K562 (cell line): ENCODE measurements at regions not wholly inside any gene's neighbourhood (a gene's known extent, or its start where the extent isn't known, plus 50 kb on each side); places are given as distances from the start of the nearest gene placed in this dataset.

Experiments
- ATAC-seq: fragments of 200-7000 bp; cut with Tn5 transposase; 3 replicates; pipeline ENCODE4 v1.9.1; 2020; ENCODE audit warnings: moderate library complexity
- BruUV-seq: library from RNA; stranded (reverse); fragments of 400-500 nt; replicated peaks from 2 replicates; lab custom pipeline; 2021; lab: Mats Ljungman, UMichigan
- CTCF ChIA-PET: fragments of 300-600 bp; formaldehyde crosslinking; extraction: SDS; loops from one replicate; lab custom pipeline; 2021; ENCODE audit warnings: low intra/inter-chr PET ratio; lab: Yijun Ruan, JAX
- POLR2A ChIA-PET: fragments of 300-600, 350-650 bp; sonication (Branson Sonifier 250); formaldehyde crosslinking; extraction: SDS; loops from one replicate; lab custom pipeline; 2021; ENCODE audit warnings: antibody characterized with exemption, inconsistent platforms; lab: Yijun Ruan, JAX
- DNase-seq, 4 experiments: peaks; one replicate each; pipeline versions ENCODE4 v3.0.0 to v3.0.0-alpha.2; 2011 to 2018; ENCODE audit warnings: low spot score in 3 of 4, mixed read lengths in 3 of 4; ENCODE audit errors: extremely low read depth in 1 of 4
- FAIRE-seq: peaks from 2 replicates; lab custom pipeline; 2011; peaks lifted over from hg19 to GRCh38; lab: Jason Lieb, UNC
- H2AFZ ChIP-seq: 2 replicates; pipeline ENCODE4 v1.6.0; 2011; ENCODE audit warnings: low read depth, low read length, control low read depth, inconsistent platforms
- H3K27ac ChIP-seq: fragments of 200-600 bp; 3 replicates; pipeline ENCODE4 v1.8.0; 2011; ENCODE audit warnings: low read depth, mild to moderate bottlenecking, control low read depth, inconsistent platforms, low read length, moderate library complexity, mixed read lengths; ENCODE audit errors: extremely low read depth
- H3K27me3 ChIP-seq, 2 experiments: fragments of 300-600 bp in 1 of 2; 2 replicates in 1 of 2; 3 replicates in 1 of 2; pipeline versions ENCODE4 v1.6.0 to v1.8.0; 2011; ENCODE audit warnings: inconsistent platforms in 2 of 2, low read length in 2 of 2, mild to moderate bottlenecking in 1 of 2, mixed read lengths in 1 of 2, moderate library complexity in 1 of 2; ENCODE audit not compliant: control insufficient read depth in 2 of 2, insufficient read depth in 2 of 2
- H3K36me3 ChIP-seq: fragments of 300-600 bp; 3 replicates; pipeline ENCODE4 v1.8.0; 2011; ENCODE audit warnings: mild to moderate bottlenecking, low read length, inconsistent platforms; ENCODE audit not compliant: control insufficient read depth, insufficient read depth
- H3K4me1 ChIP-seq, 2 experiments: fragments of 200-600 bp in 1 of 2; replicated peaks in 1 of 2; 2 replicates in 1 of 2; 3 replicates in 1 of 2; pipeline versions ENCODE4 v1.5.1 to v1.8.0; 2011; ENCODE audit warnings: inconsistent platforms in 2 of 2, low read length in 2 of 2, mild to moderate bottlenecking in 1 of 2, mixed read lengths in 1 of 2, moderate library complexity in 1 of 2; ENCODE audit not compliant: control insufficient read depth in 2 of 2, insufficient read depth in 2 of 2
- H3K4me2 ChIP-seq: 2 replicates; pipeline ENCODE4 v1.6.1; 2011; ENCODE audit warnings: low read length, control low read depth, inconsistent platforms, mixed read lengths; ENCODE audit not compliant: insufficient read depth
- H3K4me3 ChIP-seq: fragments of 200-600 bp; sonication (generic), shearing (Covaris generic); 2 replicates; pipeline ENCODE4 v1.5.1; 2016; ENCODE audit warnings: control low read depth, inconsistent platforms
- H3K79me2 ChIP-seq: fragments of 200-600 bp; 3 replicates; pipeline ENCODE4 v1.8.0; 2011; ENCODE audit warnings: low read length, inconsistent platforms; ENCODE audit not compliant: control insufficient read depth, insufficient read depth
- H3K9ac ChIP-seq, 2 experiments: 2 replicates each; pipeline versions ENCODE4 v1.6.0 to v1.6.1; 2011; ENCODE audit warnings: low read depth in 2 of 2, low read length in 2 of 2, control low read depth in 1 of 2, inconsistent platforms in 1 of 2, mild to moderate bottlenecking in 1 of 2, mixed read lengths in 1 of 2; ENCODE audit not compliant: insufficient read depth in 1 of 2
- H3K9me1 ChIP-seq: one replicate; pipeline ENCODE4 v1.6.0; 2011; ENCODE audit warnings: inconsistent platforms, mild to moderate bottlenecking, low read length, moderate library complexity; ENCODE audit not compliant: control insufficient read depth, insufficient read depth
- H3K9me3 ChIP-seq: replicated peaks from 2 replicates; pipeline ENCODE4 v1.5.1; 2011; ENCODE audit warnings: low read depth, low read length, inconsistent platforms; ENCODE audit not compliant: control insufficient read depth, insufficient read depth
- H4K20me1 ChIP-seq: replicated peaks from 2 replicates; pipeline ENCODE4 v1.6.1; 2011; ENCODE audit warnings: low read length, inconsistent platforms, mixed read lengths; ENCODE audit not compliant: control insufficient read depth, insufficient read depth
- DNMT1 ChIP-seq: fragments of 450-650 bp; IDR thresholded peaks from 2 replicates; pipeline ENCODE4 v1.6.1; 2016; ENCODE audit warnings: antibody characterized with exemption, mild to moderate bottlenecking
- ELF2 ChIP-seq: fragments of 250-450 bp; sonication (Bioruptor Pico); IDR thresholded peaks from 2 replicates; pipeline ENCODE4 v1.5.0; 2021; ENCODE audit warnings: mild to moderate bottlenecking
- EP300 ChIP-seq: IDR thresholded peaks from 2 replicates; pipeline ENCODE4 v1.6.1; 2012; ENCODE audit warnings: low read length, improper control_type of control experiment
- FOXJ3 ChIP-seq: sonication (generic); formaldehyde crosslinking; IDR thresholded peaks from 2 replicates; pipeline ENCODE4 v1.4.0; 2020; ENCODE audit warnings: mild to moderate bottlenecking, missing genetic modification reagents
- IRF9 ChIP-seq: fragments of 450-650 bp; IDR thresholded peaks from 2 replicates; pipeline ENCODE4 v1.6.1; 2016; ENCODE audit warnings: missing biosample characterization, missing genetic modification characterization
- NR2C1 ChIP-seq, 2 experiments: fragments of 450-650 bp; IDR thresholded peaks; 2 replicates each; pipeline ENCODE4 v1.6.1; 2017; ENCODE audit warnings: mild to moderate bottlenecking in 2 of 2, antibody characterized with exemption in 1 of 2, inconsistent platforms in 1 of 2, missing compliant biosample characterization in 1 of 2, missing genetic modification characterization in 1 of 2
- POLR2A ChIP-seq: fragments of 450-650 bp; conservative IDR thresholded peaks from 2 replicates; pipeline ENCODE4 v1.6.1; 2016
- POLR2H ChIP-seq: IDR thresholded peaks from 2 replicates; pipeline ENCODE4 v1.6.1; 2016; ENCODE audit warnings: missing genetic modification characterization, low read depth, mild to moderate bottlenecking, control low read depth, missing compliant biosample characterization, moderate library complexity
- RCOR1 ChIP-seq, 2 experiments: IDR thresholded peaks; 2 replicates each; pipeline ENCODE4 v1.6.1; 2012; ENCODE audit warnings: low read depth in 2 of 2, low read length in 2 of 2, borderline replicate concordance in 1 of 2, improper control_type of control experiment in 1 of 2
- SMAD2 ChIP-seq: fragments of 150-350 bp; IDR thresholded peaks from 2 replicates; pipeline ENCODE4 v1.6.1; 2014; ENCODE audit warnings: low read depth, mild to moderate bottlenecking, low read length
- TEAD1 ChIP-seq, 2 experiments: fragments of 450-650 bp in 1 of 2; sonication (generic) in 1 of 2; formaldehyde crosslinking; IDR thresholded peaks; 2 replicates each; pipeline versions ENCODE4 v1.4.0 to v1.8.0; 2020 to 2022; ENCODE audit warnings: mild to moderate bottlenecking in 2 of 2, missing genetic modification reagents in 1 of 2
- ZNF12 ChIP-seq: sonication (generic); formaldehyde crosslinking; IDR thresholded peaks from 2 replicates; pipeline ENCODE4 v1.4.0; 2020; ENCODE audit warnings: mild to moderate bottlenecking, missing genetic modification reagents
- WGBS: fragments of 100-300 bp; shearing (Covaris generic); methylation state at CpG from one replicate; pipeline ENCODE4 v1.1.6; 2016; ENCODE audit warnings: low coverage, mixed read lengths; ENCODE audit not compliant: insufficient coverage; ENCODE audit errors: missing lambda C conversion rate; 5-methylcytosine and 5-hydroxymethylcytosine counted together
- in situ Hi-C: fragments of 300-500 bp; cut with MboI; formaldehyde crosslinking; loops from 4 replicates; pipeline ENCODE4 v1.15.0; 2018; ENCODE audit warnings: inconsistent platforms, mixed read lengths
- intact Hi-C: fragments of 100-400 bp; cut with micrococcal nuclease; formaldehyde crosslinking; loops from 2 replicates; pipeline ENCODE4 v1.14.2; 2022
- TF ChIP-seq, protein P1 (sequence below), 2 experiments: fragments of 450-650 bp in 1 of 2; sonication (generic) in 1 of 2; formaldehyde crosslinking in 1 of 2; IDR thresholded peaks; 2 replicates each; pipeline versions ENCODE4 v1.7.1 to v1.9.0; 2016 to 2022; ENCODE audit warnings: inconsistent platforms in 1 of 2, mild to moderate bottlenecking in 1 of 2, missing genetic modification reagents in 1 of 2

GRCh38 chr7:30231271-30231670 is 53.1 kb upstream of the ZNRF2 start:
- Histone ChIP-seq H2AFZ (no peak overlapping the region), H4K20me1 (no peaks in the 10 kb centered on the region), H3K4me1 (no peaks in the 10 kb centered on the region), H3K27me3 (peaks cover 8 to 27% of the 10 kb centered on the region in 2 experiments; a peak in 4 of 5 replicates), H3K9ac (no peak overlapping the region), H3K4me2 (no peak overlapping the region), H3K27ac (no peak overlapping the region), H3K4me3 (no peak overlapping the region), H3K36me3 (no peaks in the 10 kb centered on the region; the same call in 2 of the 3 replicates), H3K9me1 (no peaks in the 10 kb centered on the region), H3K9me3 (no peaks in the 10 kb centered on the region), H3K79me2 (no peaks in the 10 kb centered on the region)
- no TSS peak for BruUV-seq
- intact Hi-C loops: no loop called here
- FAIRE-seq (no peak), ATAC-seq (no peak)
- ChIA-PET CTCF (no interaction called here), POLR2A (no interaction called here)
- 0% methylated on average over 1 of the region's 1 CpG for WGBS
- TF ChIP-seq FOXJ3 (CRISPR knock-in tag) (no peak), DNMT1 (no peak), POLR2H (tag) (no peak), SMAD2 (no peak), ZNF12 (CRISPR knock-in tag) (no peak), ELF2 (no peak), TEAD1 (CRISPR knock-in tag; IDR thresholded peaks at IDR 0.05) (no peak), NR2C1 (IDR thresholded peaks at IDR 0.05) (no peak), NR2C1 (tag; IDR thresholded peaks at IDR 0.05) (no peak), IRF9 (tag) (no peak), POLR2A (no peak), EP300 (no peak), RCOR1 (IDR thresholded peaks at IDR 0.05; ENCODE audit: borderline replicate concordance in 1 of 2, low read depth in 2 of 2, low read length in 2 of 2) (no peak)
- TF ChIP-seq, protein P1, sequence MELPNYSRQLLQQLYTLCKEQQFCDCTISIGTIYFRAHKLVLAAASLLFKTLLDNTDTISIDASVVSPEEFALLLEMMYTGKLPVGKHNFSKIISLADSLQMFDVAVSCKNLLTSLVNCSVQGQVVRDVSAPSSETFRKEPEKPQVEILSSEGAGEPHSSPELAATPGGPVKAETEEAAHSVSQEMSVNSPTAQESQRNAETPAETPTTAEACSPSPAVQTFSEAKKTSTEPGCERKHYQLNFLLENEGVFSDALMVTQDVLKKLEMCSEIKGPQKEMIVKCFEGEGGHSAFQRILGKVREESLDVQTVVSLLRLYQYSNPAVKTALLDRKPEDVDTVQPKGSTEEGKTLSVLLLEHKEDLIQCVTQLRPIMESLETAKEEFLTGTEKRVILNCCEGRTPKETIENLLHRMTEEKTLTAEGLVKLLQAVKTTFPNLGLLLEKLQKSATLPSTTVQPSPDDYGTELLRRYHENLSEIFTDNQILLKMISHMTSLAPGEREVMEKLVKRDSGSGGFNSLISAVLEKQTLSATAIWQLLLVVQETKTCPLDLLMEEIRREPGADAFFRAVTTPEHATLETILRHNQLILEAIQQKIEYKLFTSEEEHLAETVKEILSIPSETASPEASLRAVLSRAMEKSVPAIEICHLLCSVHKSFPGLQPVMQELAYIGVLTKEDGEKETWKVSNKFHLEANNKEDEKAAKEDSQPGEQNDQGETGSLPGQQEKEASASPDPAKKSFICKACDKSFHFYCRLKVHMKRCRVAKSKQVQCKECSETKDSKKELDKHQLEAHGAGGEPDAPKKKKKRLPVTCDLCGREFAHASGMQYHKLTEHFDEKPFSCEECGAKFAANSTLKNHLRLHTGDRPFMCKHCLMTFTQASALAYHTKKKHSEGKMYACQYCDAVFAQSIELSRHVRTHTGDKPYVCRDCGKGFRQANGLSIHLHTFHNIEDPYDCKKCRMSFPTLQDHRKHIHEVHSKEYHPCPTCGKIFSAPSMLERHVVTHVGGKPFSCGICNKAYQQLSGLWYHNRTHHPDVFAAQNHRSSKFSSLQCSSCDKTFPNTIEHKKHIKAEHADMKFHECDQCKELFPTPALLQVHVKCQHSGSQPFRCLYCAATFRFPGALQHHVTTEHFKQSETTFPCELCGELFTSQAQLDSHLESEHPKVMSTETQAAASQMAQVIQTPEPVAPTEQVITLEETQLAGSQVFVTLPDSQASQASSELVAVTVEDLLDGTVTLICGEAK (IDR thresholded peaks at IDR 0.05): no peak
- TF ChIP-seq, protein P1 (CRISPR knock-in tag; IDR thresholded peaks at IDR 0.05): no peak
- TF ChIP-seq, all 486 proteins: peak for 0
- DNase-seq: no peak
- in situ Hi-C loops: no loop called here
